SKM-1 (cell line): ENCODE measurements at regions not wholly inside any gene's neighbourhood (a gene's known extent, or its start where the extent isn't known, plus 50 kb on each side); places are given as distances from the start of the nearest gene placed in this dataset.

ENCODE experiments used
- DNase-seq: peaks from one replicate; lab custom pipeline; 2025; ENCODE audit not compliant: unreplicated experiment; lab: John Stamatoyannopoulos, UW

GRCh38 chr2:18900691-18901141, 311.3 kb upstream of the NT5C1B start:
- DNase-seq: no peak

GRCh38 chr2:18899725-18900124, 310.4 kb upstream of the NT5C1B start:
- DNase-seq: no peak

- no peak for DNase-seq
These were observed 308.9 kb upstream of the NT5C1B start for GRCh38 chr2:18898271-18898670.

- DNase-seq: no peak
These were observed 306.9 kb upstream of the NT5C1B start for GRCh38 chr2:18896125-18896764.

GRCh38 chr2:18891600-18892345, 302.4 kb upstream of the NT5C1B start:
- DNase-seq: no peak

GRCh38 chr2:18889565-18890332, 300.4 kb upstream of the NT5C1B start:
- no peak for DNase-seq

- DNase-seq: no peak
These were observed 296.1 kb upstream of the NT5C1B start for GRCh38 chr2:18885457-18885856.

GRCh38 chr2:18883616-18884456, 294.5 kb upstream of the NT5C1B start:
- no peak for DNase-seq

GRCh38 chr2:18871430-18871829, 282.1 kb upstream of the NT5C1B start:
- DNase-seq: no peak

- no peak for DNase-seq
These were observed 280.9 kb upstream of the NT5C1B start for GRCh38 chr2:18870307-18870706.

- no peak for DNase-seq
These were observed 272.6 kb upstream of the NT5C1B start for GRCh38 chr2:18861951-18862350.

- DNase-seq: no peak
These were observed 270.8 kb upstream of the NT5C1B start for GRCh38 chr2:18860179-18860578.

- no peak for DNase-seq
These were observed 267.4 kb upstream of the NT5C1B start for GRCh38 chr2:18856765-18857164.

GRCh38 chr2:18855027-18855426, 265.7 kb upstream of the NT5C1B start:
- DNase-seq: no peak

GRCh38 chr2:18849841-18850578, 260.6 kb upstream of the NT5C1B start:
- no peak for DNase-seq

- DNase-seq: no peak
These were observed 259.3 kb upstream of the NT5C1B start for GRCh38 chr2:18848646-18849045.

- DNase-seq: no peak
These were observed 256.6 kb upstream of the NT5C1B start for GRCh38 chr2:18845854-18846445.

- no peak for DNase-seq
These were observed 253.5 kb upstream of the NT5C1B start for GRCh38 chr2:18842836-18843235.

GRCh38 chr2:18841248-18842150, 252.1 kb upstream of the NT5C1B start:
- no peak for DNase-seq
